ENCODE measurements at regions not wholly inside any gene's neighbourhood (a gene's known extent, or its start where the extent isn't known, plus 50 kb on each side); places are given as distances from the start of the nearest gene placed in this dataset.

DNA sequence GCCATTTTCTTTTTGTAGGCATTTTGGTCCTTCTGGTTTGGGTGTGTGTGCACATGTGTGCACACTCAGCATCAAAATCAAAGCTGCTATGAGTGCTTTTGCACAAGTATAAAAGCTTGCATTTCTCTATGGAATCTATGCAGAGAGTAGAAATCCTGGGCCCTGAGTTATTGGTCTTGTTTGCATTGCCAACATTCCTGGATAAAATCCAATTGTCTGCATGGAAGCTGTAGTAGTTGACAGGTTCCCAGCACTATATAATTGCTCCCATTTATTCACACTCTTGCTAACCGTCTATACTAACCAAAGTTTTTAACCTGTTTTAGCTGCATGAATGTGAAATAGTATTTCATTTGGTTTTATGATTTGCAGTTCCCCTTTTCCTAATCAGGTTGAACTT is 277.0 kb downstream of the FOXA2 start:
- BruUV-seq (replicated peaks) = no TSS peak
- in situ Hi-C loops (cut with HindIII; ENCODE audit: extremely low pct_ligation_motif_present, low pct_unique_long_range_greater_than_20kb) = loop anchor here (10.0 kb wide), 1 partner anchor 503 kb away; no protein-coding TSS in a partner anchor
- H3K9me3 ChIP-seq (ENCODE audit: low read length) = no peaks in the 10 kb centered on the region
- TF ChIP-seq ZNF446 (CRISPR knock-in tag; IDR thresholded peaks at IDR 0.05) = no peak
- TF ChIP-seq ZNF264 (CRISPR knock-in tag; IDR thresholded peaks at IDR 0.05) = no peak
- TF ChIP-seq SMAD1 (CRISPR knock-in tag; IDR thresholded peaks at IDR 0.05; ENCODE audit: borderline replicate concordance, low read depth) = no peak
- no peak for TF ChIP-seq ZNF7 (CRISPR knock-in tag; IDR thresholded peaks at IDR 0.05)
- TF ChIP-seq SRSF9 (IDR thresholded peaks at IDR 0.05; ENCODE audit: borderline replicate concordance, insufficient read depth, low read depth, low read length, poor library complexity, severe bottlenecking) = no peak
- TF ChIP-seq MXI1 (IDR thresholded peaks at IDR 0.05; ENCODE audit: borderline replicate concordance, low read depth, low read length) = no peak
- TF ChIP-seq HNF4G (IDR thresholded peaks at IDR 0.05; ENCODE audit: borderline replicate concordance, low read depth, low read length) = no peak
- TF ChIP-seq HNF4G (CRISPR knock-in tag; IDR thresholded peaks at IDR 0.05; ENCODE audit: borderline replicate concordance, low read depth) = no peak
- TF ChIP-seq ZNF619 (CRISPR knock-in tag; IDR thresholded peaks at IDR 0.05) = no peak
- TF ChIP-seq GATAD1 (CRISPR knock-in tag; IDR thresholded peaks at IDR 0.05) = no peak
- no peak for TF ChIP-seq GLI4 (CRISPR knock-in tag; IDR thresholded peaks at IDR 0.05; ENCODE audit: borderline replicate concordance)
- TF ChIP-seq DMAP1 (CRISPR knock-in tag; IDR thresholded peaks at IDR 0.05) = no peak
- TF ChIP-seq ZNF318 (CRISPR knock-in tag; IDR thresholded peaks at IDR 0.05) = no peak
- no peak for TF ChIP-seq ZNF20 (CRISPR knock-in tag; IDR thresholded peaks at IDR 0.05)
- no peak for TF ChIP-seq TBX3 (IDR thresholded peaks at IDR 0.05; ENCODE audit: borderline replicate concordance)
- TF ChIP-seq ZNF790 (CRISPR knock-in tag; IDR thresholded peaks at IDR 0.05; ENCODE audit: borderline replicate concordance) = no peak

More for the DNA sequence above, 277.0 kb downstream of the FOXA2 start:
- Histone ChIP-seq H4K20me1 (ENCODE audit: insufficient read depth, low read length) (no peaks in the 10 kb centered on the region), H3K79me2 (ENCODE audit: insufficient read depth, low read length) (no peaks in the 10 kb centered on the region), H3K4me1 (ENCODE audit: insufficient read depth, low read length) (no peaks in the 10 kb centered on the region), H3K9ac (ENCODE audit: insufficient read depth, low read depth, low read length) (no peak overlapping the region), H3K27me3 (ENCODE audit: control insufficient read depth in 1 of 2, insufficient read depth in 2 of 2, low read length in 2 of 2) (peaks cover 0 to 9% of the 10 kb centered on the region in 2 experiments; a peak in 1 of 5 replicates), H3K36me3 (replicated peaks in 1 of 2; ENCODE audit: control insufficient read depth in 1 of 2, insufficient read depth in 2 of 2, low read length in 2 of 2) (no peaks in the 10 kb centered on the region), H3K4me2 (ENCODE audit: low read depth, low read length) (no peak overlapping the region), H3K27ac (ENCODE audit: extremely low read length, insufficient read depth, low read length) (no peak overlapping the region), H3K4me3 (replicated peaks in 1 of 3; ENCODE audit: insufficient read depth in 1 of 3, low read depth in 2 of 3, low read length in 3 of 3) (no peak overlapping the region), H2AFZ (ENCODE audit: low read length) (no peak overlapping the region)
- ATAC-seq = no peak
- POLR2A ChIA-PET = no interaction called here
- DNase-seq (ENCODE audit: low spot score) = no peak
- CTCF ChIA-PET (ENCODE audit: low intra/inter-chr PET ratio, low total read pairs) = no interaction called here
- WGBS (ENCODE audit: low lambda C conversion rate) = 0% methylated on average over 1 of the region's 1 CpG
- no peak for FAIRE-seq
- intact Hi-C loops (cut with micrococcal nuclease; ENCODE audit: unreplicated experiment) = no loop called here

All from HepG2 (cell line).